DMS114 treated with DMSO at 0.1 percent for 48 hours (cell line): ENCODE measurements at regions not wholly inside any gene's neighbourhood (a gene's known extent, or its start where the extent isn't known, plus 50 kb on each side); places are given as distances from the start of the nearest gene placed in this dataset.
"Not testable (repeated sequence)": the region's sequence is repeated elsewhere in the genome, so short reads cannot be mapped to it uniquely, and the experiment has no call there.

Experiments used
- DNase-seq: peaks from one replicate; lab custom pipeline; 2025; ENCODE audit not compliant: unreplicated experiment; lab: John Stamatoyannopoulos, UW

DNA sequence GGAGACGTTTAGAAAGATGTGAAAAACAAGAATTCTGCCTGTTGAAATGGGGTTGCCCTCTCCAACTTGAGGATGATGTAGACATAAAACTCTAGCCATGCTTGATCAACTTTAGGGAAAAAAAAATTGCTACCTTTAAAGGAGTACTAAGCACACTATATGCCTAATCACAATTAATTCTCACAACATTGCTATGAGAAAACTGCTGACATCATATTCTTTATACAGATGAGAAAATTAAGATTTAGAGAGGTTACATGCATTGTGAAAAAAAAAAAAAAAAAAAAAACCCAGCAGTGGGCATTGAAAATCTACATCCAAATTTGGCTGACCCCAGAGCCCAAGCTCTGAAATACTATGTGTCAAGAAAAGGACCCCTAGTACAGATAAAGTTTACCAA, 617.2 kb upstream of the ADGRL2 start:
- no peak for DNase-seq

GRCh38 chr1:81183051-81183450, 617.7 kb upstream of the ADGRL2 start:
- no peak for DNase-seq

DNA sequence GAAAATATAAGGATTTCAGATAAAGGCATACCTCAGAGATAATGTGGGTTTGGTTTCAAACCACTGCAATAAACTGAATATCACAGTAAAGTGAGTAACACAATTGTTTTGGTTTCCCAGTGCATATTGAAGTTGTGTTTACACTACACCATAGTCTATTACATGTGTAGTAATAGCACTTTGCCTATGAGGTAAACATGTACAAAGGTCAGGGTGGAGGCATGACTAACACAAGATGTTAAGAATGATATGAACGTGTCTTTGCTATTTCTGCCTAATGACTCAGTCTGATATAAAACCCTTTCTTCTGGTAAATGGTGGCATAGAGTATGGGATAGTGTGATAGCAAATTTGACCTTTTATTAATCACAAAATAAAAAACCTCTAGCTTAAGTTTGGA, 621.5 kb upstream of the ADGRL2 start:
- DNase-seq: no peak

- not testable (repeated sequence) for DNase-seq
These were observed 622.2 kb upstream of the ADGRL2 start for GRCh38 chr1:81178431-81179093.

DNA sequence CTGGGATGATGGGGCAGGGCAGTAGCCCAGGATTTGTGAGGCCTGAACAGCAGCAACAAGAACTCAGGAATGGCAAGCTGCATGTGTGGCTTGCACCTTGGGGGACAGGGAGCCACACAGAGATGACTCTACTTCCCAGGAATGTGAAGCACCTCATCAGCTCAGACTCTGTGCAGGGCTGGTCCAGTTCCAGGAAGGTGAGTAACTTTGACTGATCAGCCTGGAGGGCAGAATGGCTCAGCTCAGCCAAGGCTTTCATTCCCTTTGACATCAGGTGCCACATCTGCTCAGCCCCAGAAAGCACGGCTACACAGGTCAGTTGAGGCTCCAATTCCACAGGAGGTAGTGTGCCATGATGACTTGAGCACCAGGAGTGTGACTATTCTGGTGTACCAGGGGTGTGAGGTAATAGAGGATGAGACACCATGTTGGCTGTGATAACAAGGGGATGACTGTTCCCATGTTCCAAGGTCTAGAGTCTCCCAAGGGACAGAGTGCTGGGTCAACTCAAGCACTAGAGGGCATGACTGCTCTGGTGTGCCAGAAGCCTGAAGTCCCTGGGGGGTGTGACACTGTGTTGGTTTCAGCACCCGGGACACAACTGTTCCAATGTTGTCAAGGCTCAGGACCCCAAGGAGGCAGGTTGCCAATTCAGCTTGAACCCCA, 625.8 kb upstream of the ADGRL2 start:
- no peak for DNase-seq

GRCh38 chr1:81174052-81174451, 626.7 kb upstream of the ADGRL2 start:
- DNase-seq: no peak

DNA sequence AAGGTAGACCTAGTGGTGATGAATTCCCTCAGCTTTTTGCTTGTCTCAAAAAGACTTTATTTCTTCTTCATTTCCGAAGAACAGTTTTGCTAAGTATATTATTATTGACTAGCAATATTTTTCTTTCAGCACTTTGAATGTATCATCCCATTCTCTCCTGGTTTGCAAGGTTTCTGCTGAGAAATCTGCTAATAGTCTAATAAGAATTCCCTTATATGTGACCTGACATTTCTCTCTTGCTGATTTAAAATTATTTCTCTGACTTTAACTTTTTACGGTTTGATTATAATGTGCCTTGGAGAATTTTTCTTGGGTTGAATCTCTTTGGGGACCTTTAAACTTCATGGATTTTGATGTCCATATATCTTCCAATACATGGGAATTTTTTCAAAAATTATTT, 628.3 kb upstream of the ADGRL2 start:
- no peak for DNase-seq

- no peak for DNase-seq
These were observed 630.0 kb upstream of the ADGRL2 start for GRCh38 chr1:81170721-81171120.

DNA sequence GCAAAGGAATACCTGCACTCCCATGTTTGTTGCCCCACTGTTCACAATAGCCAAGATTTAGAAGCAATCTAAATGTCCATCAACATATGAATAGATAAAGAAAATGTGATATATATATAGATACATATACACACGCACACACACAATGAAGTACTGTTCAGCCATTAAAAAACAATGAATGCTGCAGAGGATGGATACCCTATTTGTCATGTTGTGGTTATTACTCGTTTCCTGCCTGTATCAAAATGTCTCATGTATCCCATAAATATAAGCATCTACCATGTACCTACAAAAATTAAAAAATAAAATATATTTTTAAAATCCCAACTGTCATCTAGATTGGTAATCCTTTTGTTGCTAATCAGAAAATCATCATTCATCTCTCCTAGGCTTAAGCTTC, 634.8 kb upstream of the ADGRL2 start:
- DNase-seq: no peak

- no peak for DNase-seq
These were observed 640.0 kb upstream of the ADGRL2 start for GRCh38 chr1:81160696-81161095.

DNA sequence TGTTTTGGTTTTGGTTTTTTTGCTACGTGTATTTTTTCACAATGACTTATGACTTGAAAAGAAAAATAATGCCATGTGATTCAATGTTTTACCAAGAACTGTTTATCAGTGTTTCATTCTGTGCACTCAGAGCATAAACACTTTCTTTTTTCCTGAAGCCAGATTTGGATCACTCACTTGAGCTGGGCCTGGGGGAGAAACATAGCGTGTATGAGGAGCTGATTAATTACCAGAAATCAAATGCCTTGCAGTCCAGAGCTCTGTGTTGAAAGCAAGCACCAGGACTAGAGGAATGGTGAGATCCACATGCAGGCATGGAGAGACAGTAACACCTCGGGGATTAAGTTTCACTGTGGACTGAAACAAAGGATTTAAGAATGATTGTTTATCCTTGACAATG, 642.1 kb upstream of the ADGRL2 start:
- DNase-seq: no peak

GRCh38 chr1:81157686-81158085, 643.0 kb upstream of the ADGRL2 start:
- no peak for DNase-seq

DNA sequence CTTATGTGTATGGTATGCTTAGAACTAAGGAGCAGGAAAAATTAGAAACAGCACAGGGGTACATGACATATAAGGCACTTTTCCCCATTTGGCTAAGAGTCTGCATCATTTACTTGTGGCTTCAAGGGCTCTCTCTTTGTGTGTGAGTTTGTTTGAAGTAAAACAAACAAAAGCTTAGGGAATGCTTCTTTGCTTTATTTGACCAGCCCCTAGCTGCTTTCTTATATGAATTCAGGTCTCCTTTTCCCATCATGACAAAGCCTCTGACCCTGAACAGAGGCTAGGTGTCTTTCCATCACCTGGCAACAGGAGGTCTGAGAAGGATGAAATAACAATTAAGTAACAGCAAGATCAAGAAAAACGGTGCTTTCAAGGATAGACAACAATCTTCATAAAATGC, 643.8 kb upstream of the ADGRL2 start:
- DNase-seq: no peak

- DNase-seq: no peak
These were observed 645.6 kb upstream of the ADGRL2 start for GRCh38 chr1:81155131-81155530.

DNA sequence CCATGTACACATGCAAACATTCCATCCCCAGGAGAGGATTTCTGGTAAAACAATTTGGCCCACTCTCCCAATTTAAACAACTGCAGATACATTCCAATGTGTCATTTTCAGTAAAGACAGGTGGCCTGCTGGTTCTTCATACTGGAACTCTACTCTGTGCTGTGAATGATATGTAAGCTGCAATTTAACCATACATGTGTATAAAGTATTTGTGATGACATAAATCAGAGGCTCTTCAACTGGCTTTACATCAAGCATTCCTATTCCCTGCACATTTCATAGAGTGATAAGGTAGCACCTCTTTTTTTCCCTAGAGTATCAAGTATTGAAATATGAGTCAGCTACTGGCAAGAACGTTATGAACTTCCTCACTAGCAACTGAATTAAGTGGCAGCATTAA, 649.5 kb upstream of the ADGRL2 start:
- no peak for DNase-seq

DNA sequence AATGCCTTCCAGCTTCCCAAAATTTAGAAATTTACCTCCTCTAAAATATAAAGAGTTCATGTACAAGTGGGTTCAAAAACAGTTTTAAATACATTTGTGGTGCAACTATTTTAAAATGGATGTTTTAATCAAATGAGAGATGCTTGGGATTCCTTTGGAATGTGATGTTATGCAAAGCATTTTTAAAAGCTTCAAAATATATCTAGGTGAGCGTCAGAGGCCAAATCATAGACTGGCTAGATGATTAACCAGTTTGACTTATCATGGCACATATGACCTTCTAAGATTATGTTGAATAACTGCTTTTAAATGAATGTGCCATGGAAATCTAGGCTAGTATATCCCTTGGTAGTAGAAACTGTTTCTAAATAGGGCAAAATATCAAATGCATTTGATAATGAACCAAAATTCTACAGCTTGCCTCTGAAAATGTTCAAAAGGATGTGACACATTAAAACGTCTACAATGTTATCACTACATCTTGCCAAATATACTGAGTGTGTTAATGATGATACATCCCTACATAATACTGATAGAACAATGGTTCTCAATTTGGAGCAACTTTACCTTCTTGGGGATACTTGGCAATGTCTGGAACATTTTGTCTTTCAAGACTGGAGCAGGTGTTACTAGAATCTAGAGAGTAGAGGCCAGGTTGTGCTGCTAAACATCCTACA, 650.9 kb upstream of the ADGRL2 start:
- DNase-seq: no peak

- DNase-seq: peak; percentile 60
These were observed 656.4 kb upstream of the ADGRL2 start for GRCh38 chr1:81144240-81144825.

DNA sequence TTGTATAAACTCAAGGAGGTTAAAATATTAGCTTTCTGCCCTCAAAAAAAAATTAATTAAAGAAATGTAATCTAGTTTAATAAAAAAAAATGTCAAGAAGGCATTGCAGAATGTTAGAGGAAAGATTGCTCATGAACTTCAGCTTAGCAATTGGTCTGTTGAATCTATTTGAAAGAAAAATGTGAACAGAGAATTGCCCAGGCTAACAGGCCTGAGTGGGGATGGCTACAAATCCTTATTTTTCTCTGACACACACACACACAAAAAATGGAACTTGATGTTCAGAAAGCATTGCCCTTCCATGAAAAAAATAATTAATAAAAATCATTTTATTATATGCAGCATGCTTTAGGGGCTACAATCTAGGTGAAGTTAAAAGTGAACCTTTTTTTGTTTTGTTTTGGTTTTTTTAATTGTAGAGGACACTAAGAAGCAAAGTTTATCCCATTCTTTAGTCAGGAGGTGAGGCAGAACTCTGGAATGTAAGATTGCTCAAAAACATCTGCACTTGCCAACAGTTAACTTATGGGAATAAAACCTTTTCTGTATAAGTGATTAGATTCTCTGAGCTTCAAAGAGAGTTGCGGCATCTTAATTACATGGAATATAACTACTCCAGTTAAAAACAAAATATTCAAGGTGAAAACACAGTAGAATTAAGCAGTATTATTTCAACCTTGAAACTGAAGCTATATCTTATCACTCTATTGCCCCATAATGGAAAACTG, 658.5 kb upstream of the ADGRL2 start:
- peak; percentile 42 for DNase-seq

DNA sequence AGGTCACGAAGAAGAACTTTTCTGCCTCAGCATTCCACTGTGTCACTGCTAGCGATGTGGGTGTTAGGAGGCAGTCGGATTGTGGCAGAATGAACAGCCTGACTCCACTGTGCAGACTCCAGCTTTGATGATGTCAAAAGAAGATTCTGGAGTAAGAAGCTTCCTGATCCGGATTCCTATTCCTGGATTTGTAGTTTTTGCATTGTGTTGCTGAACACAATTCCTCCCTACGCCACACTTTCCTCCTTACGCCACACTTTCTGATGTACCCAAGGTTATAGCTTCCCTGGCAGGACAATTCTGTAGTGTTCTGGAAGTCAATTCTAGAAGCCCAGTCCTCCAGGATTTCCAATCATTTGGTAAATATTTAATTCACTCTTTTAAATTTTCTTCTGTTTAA, 665.2 kb upstream of the ADGRL2 start:
- no peak for DNase-seq

GRCh38 chr1:81129776-81130175, 671.0 kb upstream of the ADGRL2 start:
- DNase-seq: peak; percentile 83

GRCh38 chr1:81129366-81129765, 671.4 kb upstream of the ADGRL2 start:
- DNase-seq: peak; percentile 50
